AG09319 (cell line): ENCODE measurements at regions not wholly inside any gene's neighbourhood (a gene's known extent, or its start where the extent isn't known, plus 50 kb on each side); places are given as distances from the start of the nearest gene placed in this dataset.

Source experiments
- DNase-seq: peaks from one replicate; pipeline ENCODE4 v3.0.0-alpha.2; 2010; ENCODE audit warnings: low read depth; ENCODE audit errors: extremely low read depth
- TF ChIP-seq, protein P1 (sequence below): IDR thresholded peaks from 2 replicates; pipeline ENCODE4 v1.5.1; 2011; ENCODE audit warnings: low read depth, mild to moderate bottlenecking, inconsistent platforms, low read length, moderate library complexity

DNA sequence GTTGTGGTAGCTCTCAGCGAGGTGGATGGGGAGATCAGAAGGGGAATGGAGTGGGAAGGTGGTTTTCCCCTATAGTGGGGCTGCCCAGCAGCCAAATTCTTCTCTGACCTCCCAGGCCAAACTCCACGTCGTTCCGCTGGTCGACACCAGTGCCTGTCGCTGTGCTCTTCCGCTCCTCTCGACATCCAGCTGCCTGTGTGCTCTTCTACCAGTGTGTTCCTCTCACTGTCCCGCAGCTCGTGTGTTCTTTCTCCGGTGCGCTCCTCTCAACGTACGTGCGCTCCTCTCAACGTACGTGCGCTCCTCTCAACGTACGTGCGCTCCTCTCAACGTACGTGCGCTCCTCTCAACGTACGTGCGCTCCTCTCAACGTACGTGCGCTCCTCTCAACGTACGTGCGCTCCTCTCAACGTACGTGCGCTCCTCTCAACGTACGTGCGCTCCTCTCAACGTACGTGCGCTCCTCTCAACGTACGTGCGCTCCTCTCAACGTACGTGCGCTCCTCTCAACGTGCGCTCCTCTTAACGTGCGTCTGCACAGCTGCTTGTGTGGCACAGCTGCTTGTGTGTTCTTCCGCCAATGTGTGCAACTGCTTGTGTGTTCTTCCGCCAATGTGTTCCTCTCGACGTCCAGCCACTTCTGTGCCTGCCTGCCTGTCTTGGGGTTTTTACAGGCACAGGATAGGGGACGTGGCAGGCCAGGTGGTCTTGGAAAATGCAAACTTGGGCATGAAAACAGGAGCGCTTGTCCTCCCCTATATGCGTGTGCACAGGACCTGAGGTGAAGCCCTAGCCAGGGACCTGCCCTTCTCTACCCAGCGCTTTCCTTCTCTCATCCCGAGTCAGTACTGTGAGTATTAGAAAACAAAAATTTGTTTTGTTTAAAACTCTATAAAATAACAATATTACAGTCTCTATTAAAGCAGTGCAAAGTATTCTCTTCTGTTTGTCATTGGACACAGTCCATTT, 991.1 kb downstream of the GBE1 start:
- DNase-seq, result peak; percentile 5
- TF ChIP-seq, protein P1, sequence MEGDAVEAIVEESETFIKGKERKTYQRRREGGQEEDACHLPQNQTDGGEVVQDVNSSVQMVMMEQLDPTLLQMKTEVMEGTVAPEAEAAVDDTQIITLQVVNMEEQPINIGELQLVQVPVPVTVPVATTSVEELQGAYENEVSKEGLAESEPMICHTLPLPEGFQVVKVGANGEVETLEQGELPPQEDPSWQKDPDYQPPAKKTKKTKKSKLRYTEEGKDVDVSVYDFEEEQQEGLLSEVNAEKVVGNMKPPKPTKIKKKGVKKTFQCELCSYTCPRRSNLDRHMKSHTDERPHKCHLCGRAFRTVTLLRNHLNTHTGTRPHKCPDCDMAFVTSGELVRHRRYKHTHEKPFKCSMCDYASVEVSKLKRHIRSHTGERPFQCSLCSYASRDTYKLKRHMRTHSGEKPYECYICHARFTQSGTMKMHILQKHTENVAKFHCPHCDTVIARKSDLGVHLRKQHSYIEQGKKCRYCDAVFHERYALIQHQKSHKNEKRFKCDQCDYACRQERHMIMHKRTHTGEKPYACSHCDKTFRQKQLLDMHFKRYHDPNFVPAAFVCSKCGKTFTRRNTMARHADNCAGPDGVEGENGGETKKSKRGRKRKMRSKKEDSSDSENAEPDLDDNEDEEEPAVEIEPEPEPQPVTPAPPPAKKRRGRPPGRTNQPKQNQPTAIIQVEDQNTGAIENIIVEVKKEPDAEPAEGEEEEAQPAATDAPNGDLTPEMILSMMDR, result no peak

DNA sequence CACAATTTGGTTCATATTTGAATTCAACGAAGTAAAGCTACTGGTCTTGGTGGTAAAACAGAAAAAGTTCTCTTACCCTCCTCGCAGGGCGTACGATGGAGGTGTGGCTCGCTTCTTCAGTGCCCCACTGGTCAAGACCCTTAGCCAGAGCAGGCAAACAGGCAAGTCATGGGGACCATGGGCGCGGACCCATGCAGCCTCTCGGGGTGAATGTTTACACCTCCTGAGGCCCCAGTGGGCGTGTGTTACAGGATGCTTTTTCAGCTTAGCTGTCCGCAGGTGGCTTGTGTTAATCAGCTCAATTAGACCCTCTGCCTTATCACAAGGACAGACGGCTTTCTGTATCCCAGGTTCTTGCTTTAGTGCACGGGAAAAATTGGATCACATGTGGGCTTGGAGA, 991.8 kb downstream of the GBE1 start:
- no peak for DNase-seq
- TF ChIP-seq, protein P1, result no peak

DNA sequence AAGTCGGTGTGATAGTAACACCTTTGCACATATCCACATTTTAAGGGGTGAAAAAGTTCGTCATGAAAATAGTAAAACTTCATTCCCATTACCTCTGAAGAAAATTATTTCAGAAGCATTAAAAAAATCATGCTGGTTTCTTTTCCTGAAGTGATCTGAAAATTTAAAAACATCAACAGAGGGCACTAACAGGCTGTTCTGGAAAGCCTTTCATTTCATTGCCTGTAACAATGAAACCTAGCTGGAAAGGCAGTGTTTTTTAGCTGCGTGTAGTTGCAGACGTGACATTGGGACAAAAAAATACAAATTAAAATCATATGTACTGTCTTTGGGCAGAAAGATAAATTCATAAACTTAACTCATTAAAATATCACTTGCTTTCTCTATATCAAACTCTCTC, 993.8 kb downstream of the GBE1 start:
- TF ChIP-seq, protein P1, result no peak
- DNase-seq, result no peak

DNA sequence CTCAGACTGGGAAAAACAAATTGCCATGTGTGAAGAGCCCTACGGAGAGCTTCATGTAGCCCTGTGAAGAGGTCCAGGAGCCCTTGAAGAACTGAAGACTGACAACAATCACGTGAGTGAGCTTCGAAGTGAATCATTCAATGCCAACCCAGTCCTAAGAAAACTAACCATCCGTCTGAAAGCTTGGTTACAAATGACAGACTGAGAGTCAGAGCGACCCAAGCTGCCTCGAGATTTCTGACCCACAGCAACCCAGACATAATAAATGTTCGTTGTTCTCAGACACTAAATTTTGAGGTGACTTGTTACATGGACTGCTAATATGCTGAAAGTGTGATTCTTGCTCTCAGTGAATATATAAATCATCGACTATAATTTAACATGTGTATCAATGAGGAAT, 987.2 kb upstream of the ROBO1 start:
- DNase-seq, result no peak
- TF ChIP-seq, protein P1, result no peak

DNA sequence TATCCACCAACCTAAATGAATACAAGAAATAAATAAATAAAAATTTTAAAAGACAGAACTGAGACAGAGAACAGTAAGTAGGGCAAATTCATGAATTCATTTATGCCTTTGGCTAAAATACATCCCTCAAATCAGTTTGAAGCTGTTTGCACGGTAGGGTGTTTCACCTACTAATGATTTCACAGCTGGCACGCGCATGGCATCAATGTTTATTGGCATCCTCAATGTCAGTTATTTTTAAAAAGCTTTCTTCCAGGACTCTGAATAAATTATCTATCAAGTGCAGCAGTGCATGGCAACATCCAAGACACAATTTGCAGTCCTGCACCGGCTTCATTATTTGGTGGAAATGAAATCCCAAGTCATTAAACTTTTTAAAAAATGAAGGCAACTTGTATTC, 985.2 kb upstream of the ROBO1 start:
- no peak for DNase-seq

DNA sequence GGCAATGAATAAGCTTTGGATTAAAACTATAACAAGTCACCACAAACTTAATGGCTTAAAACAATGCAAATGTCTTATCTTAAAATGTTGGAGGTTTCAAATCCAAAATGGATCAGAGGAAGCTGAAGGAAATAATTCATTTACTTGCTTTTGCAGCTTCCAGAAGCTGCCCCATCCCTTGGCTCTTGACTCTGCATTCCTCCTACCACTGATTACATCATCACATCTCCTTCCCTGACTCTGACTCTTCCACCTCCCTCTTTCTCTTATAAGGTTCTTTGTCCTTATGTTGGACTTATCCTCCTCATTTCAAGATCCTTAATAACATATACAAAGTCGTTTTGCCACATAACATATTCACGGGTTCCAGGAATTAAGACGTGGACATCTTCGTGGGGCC, 982.8 kb upstream of the ROBO1 start:
- no peak for DNase-seq
- TF ChIP-seq, protein P1, result no peak

More for the DNA sequence above, 985.2 kb upstream of the ROBO1 start:
- TF ChIP-seq, protein P1, result no peak

DNA sequence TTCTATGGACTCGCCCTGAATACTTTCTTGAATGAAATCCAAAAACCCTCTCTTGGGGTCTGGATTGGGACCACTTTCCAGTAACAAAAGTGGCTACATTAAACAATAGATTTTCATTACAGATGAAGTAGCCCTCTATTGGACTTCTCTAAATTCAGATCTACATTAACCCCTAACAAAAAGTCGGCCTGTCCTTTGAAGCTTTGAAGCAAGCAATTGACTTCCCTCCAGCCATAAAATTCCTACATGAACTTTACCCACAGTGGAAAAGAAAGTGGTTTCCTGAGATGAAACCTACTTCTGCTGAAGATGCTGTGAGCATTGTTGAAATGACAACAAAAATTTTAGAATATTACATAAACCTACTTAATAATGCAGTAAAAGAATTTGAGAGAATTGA, 967.1 kb upstream of the ROBO1 start:
- no peak for DNase-seq
- TF ChIP-seq, protein P1, result no peak
